GM21447 (cell line): ENCODE measurements at regions not wholly inside any gene's neighbourhood (a gene's known extent, or its start where the extent isn't known, plus 50 kb on each side); places are given as distances from the start of the nearest gene placed in this dataset.
A peak's percentile ranks its signal among the peaks of the same experiment; 100 is the strongest.

ENCODE experiments used
- ATAC-seq: cut with Tn5 transposase; IDR thresholded peaks from one replicate; pipeline ENCODE4 v1.9.1; 2021; ENCODE audit not compliant: unreplicated experiment

GRCh38 chr1:239861985-239862384, 229.7 kb upstream of the FMN2 start:
- no peak for ATAC-seq

GRCh38 chr1:239868058-239868832, 223.4 kb upstream of the FMN2 start:
- ATAC-seq: no peak

GRCh38 chr1:239870194-239870593, 221.5 kb upstream of the FMN2 start:
- ATAC-seq: no peak

- ATAC-seq: no peak
Observed at GRCh38 chr1:239872626-239873025, 219.1 kb upstream of the FMN2 start.

- no peak for ATAC-seq
Observed at GRCh38 chr1:239874831-239875230, 216.9 kb upstream of the FMN2 start.

- ATAC-seq: no peak
Observed at GRCh38 chr1:239879321-239880170, 212.1 kb upstream of the FMN2 start.

GRCh38 chr1:239882967-239883366, 208.7 kb upstream of the FMN2 start:
- ATAC-seq: no peak

GRCh38 chr1:239884796-239885195, 206.9 kb upstream of the FMN2 start:
- ATAC-seq: no peak

- no peak for ATAC-seq
Observed at GRCh38 chr1:239886266-239886665, 205.4 kb upstream of the FMN2 start.

GRCh38 chr1:239888639-239889038, 203.0 kb upstream of the FMN2 start:
- ATAC-seq: no peak

GRCh38 chr1:239891621-239892358, 199.9 kb upstream of the FMN2 start:
- ATAC-seq: no peak

GRCh38 chr1:239892602-239893001, 199.1 kb upstream of the FMN2 start:
- ATAC-seq: no peak

- no peak for ATAC-seq
Observed at GRCh38 chr1:239893127-239893731, 198.5 kb upstream of the FMN2 start.

GRCh38 chr1:239896569-239896968, 195.1 kb upstream of the FMN2 start:
- ATAC-seq: no peak

- no peak for ATAC-seq
Observed at GRCh38 chr1:239896980-239897379, 194.7 kb upstream of the FMN2 start.

GRCh38 chr1:239897458-239897857, 194.2 kb upstream of the FMN2 start:
- ATAC-seq: no peak

- peak; percentile 90 for ATAC-seq
Observed at GRCh38 chr1:239898062-239898730, 193.5 kb upstream of the FMN2 start.

- ATAC-seq: no peak
Observed at GRCh38 chr1:239899747-239900146, 191.9 kb upstream of the FMN2 start.

- no peak for ATAC-seq
Observed at GRCh38 chr1:239906394-239906793, 185.3 kb upstream of the FMN2 start.

GRCh38 chr1:239909898-239910297, 181.8 kb upstream of the FMN2 start:
- ATAC-seq: no peak

- no peak for ATAC-seq
Observed at GRCh38 chr1:239912471-239912870, 179.2 kb upstream of the FMN2 start.
